HepG2 (cell line): ENCODE measurements at regions not wholly inside any gene's neighbourhood (a gene's known extent, or its start where the extent isn't known, plus 50 kb on each side); places are given as distances from the start of the nearest gene placed in this dataset.

Source experiments
- ATAC-seq: fragments of 200-7000 bp; cut with Tn5 transposase; 3 replicates; pipeline ENCODE4 v1.9.1; 2020; ENCODE audit warnings: mild to moderate bottlenecking, moderate library complexity
- BruUV-seq: library from RNA; stranded (reverse); fragments of 400-500 nt; replicated peaks from 2 replicates; lab custom pipeline; 2021; lab: Mats Ljungman, UMichigan
- CTCF ChIA-PET: fragments of 300-600 bp; formaldehyde crosslinking; extraction: SDS; loops from one replicate; lab custom pipeline; 2021; ENCODE audit warnings: low total read pairs, inconsistent platforms, low intra/inter-chr PET ratio; lab: Yijun Ruan, JAX
- POLR2A ChIA-PET: fragments of 350-600 bp; sonication (Branson Sonifier 250); formaldehyde crosslinking; loops from one replicate; lab custom pipeline; 2020; ENCODE audit warnings: antibody characterized with exemption, inconsistent platforms; lab: Yijun Ruan, JAX
- DNase-seq: peaks from one replicate; pipeline ENCODE4 v3.0.0-alpha.2; 2015; ENCODE audit warnings: low spot score
- FAIRE-seq: peaks from 3 replicates; lab custom pipeline; 2011; peaks lifted over from hg19 to GRCh38; lab: Jason Lieb, UNC
- H2AFZ ChIP-seq: one replicate; pipeline ENCODE4 v1.6.1; 2011; ENCODE audit warnings: low read length, inconsistent platforms
- H3K27ac ChIP-seq: fragments of 300-600 bp; 3 replicates; pipeline ENCODE4 v1.8.0; 2011; ENCODE audit warnings: mixed run types, mild to moderate bottlenecking, mixed read lengths, low read length, inconsistent platforms; ENCODE audit not compliant: insufficient read depth; ENCODE audit errors: extremely low read length
- H3K27me3 ChIP-seq, 2 experiments: fragments of 200-600 bp in 1 of 2; 2 replicates in 1 of 2; 3 replicates in 1 of 2; pipeline versions ENCODE4 v1.6.0 to v1.8.0; 2011; ENCODE audit warnings: low read length in 2 of 2, mild to moderate bottlenecking in 2 of 2, moderate library complexity in 2 of 2, inconsistent platforms in 1 of 2; ENCODE audit not compliant: insufficient read depth in 2 of 2, control insufficient read depth in 1 of 2
- H3K36me3 ChIP-seq, 2 experiments: fragments of 200-600 bp in 1 of 2; replicated peaks in 1 of 2; 2 replicates in 1 of 2; 3 replicates in 1 of 2; pipeline versions ENCODE4 v1.5.1 to v1.8.0; 2011; ENCODE audit warnings: low read length in 2 of 2, inconsistent platforms in 1 of 2; ENCODE audit not compliant: insufficient read depth in 2 of 2, control insufficient read depth in 1 of 2
- H3K4me1 ChIP-seq: 2 replicates; pipeline ENCODE4 v1.5.1; 2012; ENCODE audit warnings: low read length, inconsistent platforms; ENCODE audit not compliant: insufficient read depth
- H3K4me2 ChIP-seq: 2 replicates; pipeline ENCODE4 v1.6.0; 2011; ENCODE audit warnings: low read depth, low read length, inconsistent platforms
- H3K4me3 ChIP-seq, 3 experiments: fragments of 200-600 bp in 1 of 3; sonication (generic), shearing (Covaris generic) in 1 of 3; replicated peaks in 1 of 3; 2 replicates each; pipeline ENCODE4 v1.5.1; 2011 to 2016; ENCODE audit warnings: low read length in 3 of 3, inconsistent platforms in 2 of 3, low read depth in 2 of 3, mild to moderate bottlenecking in 2 of 3, control low read depth in 1 of 3, mixed read lengths in 1 of 3; ENCODE audit not compliant: insufficient read depth in 1 of 3
- H3K79me2 ChIP-seq: one replicate; pipeline ENCODE4 v1.6.1; 2011; ENCODE audit warnings: low read length, inconsistent platforms; ENCODE audit not compliant: insufficient read depth
- H3K9ac ChIP-seq: 2 replicates; pipeline ENCODE4 v1.6.0; 2011; ENCODE audit warnings: mild to moderate bottlenecking, low read depth, low read length, inconsistent platforms; ENCODE audit not compliant: insufficient read depth
- H3K9me3 ChIP-seq: 2 replicates; pipeline ENCODE4 v1.5.1; 2012; ENCODE audit warnings: mild to moderate bottlenecking, low read length
- H4K20me1 ChIP-seq: 2 replicates; pipeline ENCODE4 v1.6.0; 2011; ENCODE audit warnings: inconsistent platforms, mild to moderate bottlenecking, low read length, moderate library complexity; ENCODE audit not compliant: insufficient read depth
- ATF7 ChIP-seq, 2 experiments: fragments of 450-650 bp in 1 of 2; sonication (generic) in 1 of 2; formaldehyde crosslinking in 1 of 2; IDR thresholded peaks; 2 replicates each; pipeline versions ENCODE4 v1.4.0 to v1.6.1; 2016 to 2020; ENCODE audit warnings: antibody characterized with exemption in 1 of 2, mild to moderate bottlenecking in 1 of 2, missing genetic modification reagents in 1 of 2
- ATRX ChIP-seq: sonication (generic); formaldehyde crosslinking; IDR thresholded peaks from 2 replicates; pipeline ENCODE4 v1.4.0; 2020; ENCODE audit warnings: missing genetic modification reagents, borderline replicate concordance
- HNRNPH1 ChIP-seq: fragments of 200-400 bp; formaldehyde crosslinking; optimal IDR thresholded peaks from 2 replicates; pipeline ENCODE3; 2017; ENCODE audit warnings: mild to moderate bottlenecking, low read depth, low read length
- JDP2 ChIP-seq: sonication (generic); formaldehyde crosslinking; IDR thresholded peaks from 2 replicates; pipeline ENCODE4 v1.8.1; 2022; ENCODE audit warnings: missing genetic modification reagents, borderline replicate concordance
- KDM4B ChIP-seq: sonication (generic); formaldehyde crosslinking; IDR thresholded peaks from 2 replicates; pipeline ENCODE4 v1.4.0; 2020; ENCODE audit warnings: missing genetic modification reagents
- MAFF ChIP-seq: IDR thresholded peaks from 2 replicates; pipeline ENCODE4 v1.6.1; 2011; ENCODE audit warnings: low read depth, low read length, improper control_type of control experiment
- MEIS1 ChIP-seq: sonication (generic); formaldehyde crosslinking; IDR thresholded peaks from 2 replicates; pipeline ENCODE4 v1.9.0; 2021; ENCODE audit warnings: mild to moderate bottlenecking, missing genetic modification reagents, moderate library complexity, borderline replicate concordance
- ONECUT2 ChIP-seq: sonication (generic); formaldehyde crosslinking; IDR thresholded peaks from 2 replicates; pipeline ENCODE4 v1.4.0; 2020; ENCODE audit warnings: missing genetic modification reagents
- PHF5A ChIP-seq: IDR thresholded peaks from one replicate; pipeline ENCODE4 v1.6.1; 2018; ENCODE audit warnings: low read depth, missing genetic modification reagents; ENCODE audit not compliant: unreplicated experiment
- SALL2 ChIP-seq: sonication (generic); formaldehyde crosslinking; IDR thresholded peaks from 2 replicates; pipeline ENCODE4 v1.8.1; 2023; ENCODE audit warnings: mild to moderate bottlenecking, missing genetic modification reagents, inconsistent platforms
- SSRP1 ChIP-seq: IDR thresholded peaks from 2 replicates; pipeline ENCODE4 v1.6.1; 2016; ENCODE audit warnings: control low read depth
- ZBTB26 ChIP-seq: IDR thresholded peaks from 2 replicates; pipeline ENCODE4 v1.6.1; 2016; ENCODE audit warnings: missing compliant biosample characterization, missing genetic modification reagents, borderline replicate concordance
- ZNF446 ChIP-seq: sonication (generic); formaldehyde crosslinking; IDR thresholded peaks from 2 replicates; pipeline ENCODE4 v1.5.0; 2020; ENCODE audit warnings: mild to moderate bottlenecking, missing genetic modification reagents
- ZNF792 ChIP-seq: IDR thresholded peaks from 2 replicates; pipeline ENCODE4 v1.6.1; 2016
- ZSCAN21 ChIP-seq: sonication (generic); formaldehyde crosslinking; IDR thresholded peaks from 2 replicates; pipeline ENCODE4 v1.8.0; 2022; ENCODE audit warnings: mild to moderate bottlenecking, missing genetic modification reagents, moderate library complexity, borderline replicate concordance
- WGBS: methylation state at CpG from one replicate; pipeline ENCODE4 v1.1.6; 2017; ENCODE audit warnings: low lambda C conversion rate; 5-methylcytosine and 5-hydroxymethylcytosine counted together
- in situ Hi-C: cut with HindIII; loops from 2 replicates; pipeline ENCODE4 v1.10.0; 2017; ENCODE audit warnings: low pct_unique_long_range_greater_than_20kb; ENCODE audit not compliant: extremely low pct_ligation_motif_present
- intact Hi-C: fragments of 100-400 bp; cut with micrococcal nuclease; formaldehyde crosslinking; loops from one replicate; pipeline ENCODE4 v1.10.0; 2022; ENCODE audit not compliant: unreplicated experiment
- TF ChIP-seq, protein P1 (sequence below): IDR thresholded peaks from 2 replicates; pipeline ENCODE4 v1.6.1; 2016; ENCODE audit warnings: missing compliant biosample characterization, missing genetic modification reagents, borderline replicate concordance

DNA sequence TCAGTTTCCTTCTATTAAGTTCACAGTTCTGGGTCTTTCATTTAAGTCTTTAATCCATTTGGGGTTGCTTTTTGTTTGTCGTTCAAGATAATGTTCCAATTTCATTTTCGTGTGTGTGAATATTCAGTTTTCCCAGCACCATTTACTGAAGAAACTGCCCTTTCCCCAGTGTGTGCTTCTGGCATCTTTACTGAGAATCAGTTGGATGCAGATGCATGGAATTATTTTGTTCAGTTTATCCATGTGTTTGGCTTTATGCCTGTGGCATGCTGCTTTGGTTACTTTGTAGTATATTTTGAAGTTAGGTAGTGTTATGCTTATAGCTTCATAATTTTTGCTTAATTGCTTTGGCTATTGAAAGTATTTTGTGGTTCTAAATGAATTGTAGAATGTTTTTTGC is 163.8 kb upstream of the HDX start:
- no peaks in the 10 kb centered on the region for H3K27me3 ChIP-seq
- no peaks in the 10 kb centered on the region for H4K20me1 ChIP-seq
- no peak for DNase-seq
- TF ChIP-seq JDP2 (CRISPR knock-in tag), result no peak
- no peak for TF ChIP-seq PHF5A (CRISPR knock-in tag)
- no peak for TF ChIP-seq ATRX
- no peak for TF ChIP-seq MAFF
- no peak for TF ChIP-seq KDM4B (CRISPR knock-in tag)
- TF ChIP-seq ONECUT2, result no peak
- no peak for TF ChIP-seq ZNF792
- TF ChIP-seq, protein P1, sequence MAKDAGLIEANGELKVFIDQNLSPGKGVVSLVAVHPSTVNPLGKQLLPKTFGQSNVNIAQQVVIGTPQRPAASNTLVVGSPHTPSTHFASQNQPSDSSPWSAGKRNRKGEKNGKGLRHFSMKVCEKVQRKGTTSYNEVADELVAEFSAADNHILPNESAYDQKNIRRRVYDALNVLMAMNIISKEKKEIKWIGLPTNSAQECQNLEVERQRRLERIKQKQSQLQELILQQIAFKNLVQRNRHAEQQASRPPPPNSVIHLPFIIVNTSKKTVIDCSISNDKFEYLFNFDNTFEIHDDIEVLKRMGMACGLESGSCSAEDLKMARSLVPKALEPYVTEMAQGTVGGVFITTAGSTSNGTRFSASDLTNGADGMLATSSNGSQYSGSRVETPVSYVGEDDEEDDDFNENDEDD (CRISPR knock-in tag), result no peak
- no peak for TF ChIP-seq ZNF446 (CRISPR knock-in tag)
- TF ChIP-seq ZBTB26 (CRISPR knock-in tag), result no peak
- TF ChIP-seq MEIS1, result no peak
- TF ChIP-seq SSRP1 (CRISPR knock-in tag), result no peak
- no peak for TF ChIP-seq SALL2
- no peak for TF ChIP-seq ATF7 (IDR thresholded peaks at IDR 0.05)
- TF ChIP-seq ATF7 (CRISPR knock-in tag; IDR thresholded peaks at IDR 0.05), result no peak
- TF ChIP-seq HNRNPH1, result no peak
- TF ChIP-seq ZSCAN21 (CRISPR knock-in tag), result no peak
- no peak overlapping the region for H3K9ac ChIP-seq
- H2AFZ ChIP-seq, result no peak overlapping the region
- no TSS peak for BruUV-seq
- H3K79me2 ChIP-seq, result no peaks in the 10 kb centered on the region
- POLR2A ChIA-PET, result no interaction called here
- no peak for FAIRE-seq
- ATAC-seq, result no peak
- in situ Hi-C loops (no loop called here), intact Hi-C loops (no loop called here)
- H3K4me1 ChIP-seq, result no peaks in the 10 kb centered on the region
- WGBS, result 3% methylated on average over 2 of the region's 2 CpGs
- H3K27ac ChIP-seq, result no peak overlapping the region
- CTCF ChIA-PET, result no interaction called here
- H3K36me3 ChIP-seq, result no peaks in the 10 kb centered on the region
- no peak overlapping the region for H3K4me3 ChIP-seq
- H3K4me2 ChIP-seq, result no peak overlapping the region
- H3K9me3 ChIP-seq, result no peaks in the 10 kb centered on the region
